HG03521 (cell line): ENCODE measurements at regions not wholly inside any gene's neighbourhood (a gene's known extent, or its start where the extent isn't known, plus 50 kb on each side); places are given as distances from the start of the nearest gene placed in this dataset.
A peak's percentile ranks its signal among the peaks of the same experiment; 100 is the strongest.
"Not testable (repeated sequence)": the region's sequence is repeated elsewhere in the genome, so short reads cannot be mapped to it uniquely, and the experiment has no call there.

ENCODE experiments used
- ATAC-seq: cut with Tn5 transposase; IDR thresholded peaks from one replicate; pipeline ENCODE4 v1.9.1; 2021; ENCODE audit warnings: mild to moderate bottlenecking, moderate library complexity; ENCODE audit not compliant: unreplicated experiment

GRCh38 chr5:93359296-93359959, 221.6 kb downstream of the NR2F1-AS1 start:
- no peak for ATAC-seq

GRCh38 chr5:93358176-93358575, 222.8 kb downstream of the NR2F1-AS1 start:
- no peak for ATAC-seq

GRCh38 chr5:93357686-93358085, 223.3 kb downstream of the NR2F1-AS1 start:
- no peak for ATAC-seq

GRCh38 chr5:93355691-93356090, 225.3 kb downstream of the NR2F1-AS1 start:
- no peak for ATAC-seq

GRCh38 chr5:93352186-93352585, 228.8 kb downstream of the NR2F1-AS1 start:
- no peak for ATAC-seq

- no peak for ATAC-seq
These were observed 231.4 kb downstream of the NR2F1-AS1 start for GRCh38 chr5:93349613-93350012.

- ATAC-seq = no peak
These were observed 232.8 kb downstream of the NR2F1-AS1 start for GRCh38 chr5:93348231-93348630.

GRCh38 chr5:93346850-93347249, 234.2 kb downstream of the NR2F1-AS1 start:
- ATAC-seq = not testable (repeated sequence)

- no peak for ATAC-seq
These were observed 234.7 kb downstream of the NR2F1-AS1 start for GRCh38 chr5:93346301-93346700.

- ATAC-seq = peak; percentile 51
These were observed 237.4 kb downstream of the NR2F1-AS1 start for GRCh38 chr5:93343570-93343969.

- no peak for ATAC-seq
These were observed 238.4 kb downstream of the NR2F1-AS1 start for GRCh38 chr5:93342563-93343061.

GRCh38 chr5:93340881-93341280, 240.1 kb downstream of the NR2F1-AS1 start:
- no peak for ATAC-seq

GRCh38 chr5:93337138-93337537, 243.9 kb downstream of the NR2F1-AS1 start:
- ATAC-seq = no peak

- ATAC-seq = no peak
These were observed 244.5 kb downstream of the NR2F1-AS1 start for GRCh38 chr5:93336330-93337110.

- no peak for ATAC-seq
These were observed 249.2 kb downstream of the NR2F1-AS1 start for GRCh38 chr5:93331863-93332262.

- no peak for ATAC-seq
These were observed 249.8 kb downstream of the NR2F1-AS1 start for GRCh38 chr5:93331241-93331640.

- ATAC-seq = no peak
These were observed 250.5 kb downstream of the NR2F1-AS1 start for GRCh38 chr5:93330506-93330905.

- no peak for ATAC-seq
These were observed 251.3 kb downstream of the NR2F1-AS1 start for GRCh38 chr5:93329756-93330155.

- ATAC-seq = no peak
These were observed 252.2 kb downstream of the NR2F1-AS1 start for GRCh38 chr5:93328833-93329232.

GRCh38 chr5:93327605-93328004, 253.4 kb downstream of the NR2F1-AS1 start:
- no peak for ATAC-seq

GRCh38 chr5:93325946-93326345, 255.1 kb downstream of the NR2F1-AS1 start:
- no peak for ATAC-seq
